GM21717 (cell line): ENCODE measurements at regions not wholly inside any gene's neighbourhood (a gene's known extent, or its start where the extent isn't known, plus 50 kb on each side); places are given as distances from the start of the nearest gene placed in this dataset.
"Not testable (repeated sequence)": the region's sequence is repeated elsewhere in the genome, so short reads cannot be mapped to it uniquely, and the experiment has no call there.

Experiments used
- ATAC-seq: cut with Tn5 transposase; IDR thresholded peaks from one replicate; pipeline ENCODE4 v1.9.1; 2021; ENCODE audit warnings: mild to moderate bottlenecking, moderate library complexity; ENCODE audit not compliant: unreplicated experiment

GRCh38 chr10:36462194-36462593 lies 663.2 kb upstream of the ANKRD30A start:
- ATAC-seq = no peak

- ATAC-seq = not testable (repeated sequence)
These were observed 667.0 kb upstream of the ANKRD30A start for GRCh38 chr10:36458437-36458836.

GRCh38 chr10:36457751-36458150 lies 667.6 kb upstream of the ANKRD30A start:
- ATAC-seq = no peak

GRCh38 chr10:36455526-36456133 lies 669.8 kb upstream of the ANKRD30A start:
- no peak for ATAC-seq

DNA sequence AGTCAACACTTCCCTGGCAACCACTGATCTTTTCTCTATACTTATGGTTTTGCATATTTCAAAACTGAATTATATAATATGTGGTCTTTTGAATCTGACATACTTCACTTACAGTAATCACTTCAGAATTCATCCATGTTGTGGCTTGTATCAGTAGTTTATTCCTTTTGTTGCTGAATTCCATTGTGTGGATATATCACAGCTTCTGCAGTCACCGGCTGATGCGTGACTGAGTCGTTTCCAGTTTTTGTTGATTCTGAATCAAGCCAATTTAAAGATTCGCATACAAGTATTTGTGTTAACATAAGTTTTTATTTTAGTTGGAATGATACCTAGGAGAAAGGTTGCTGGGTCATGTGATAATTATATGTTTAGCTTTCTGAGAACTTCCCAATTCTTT lies 672.5 kb upstream of the ANKRD30A start:
- ATAC-seq = no peak

DNA sequence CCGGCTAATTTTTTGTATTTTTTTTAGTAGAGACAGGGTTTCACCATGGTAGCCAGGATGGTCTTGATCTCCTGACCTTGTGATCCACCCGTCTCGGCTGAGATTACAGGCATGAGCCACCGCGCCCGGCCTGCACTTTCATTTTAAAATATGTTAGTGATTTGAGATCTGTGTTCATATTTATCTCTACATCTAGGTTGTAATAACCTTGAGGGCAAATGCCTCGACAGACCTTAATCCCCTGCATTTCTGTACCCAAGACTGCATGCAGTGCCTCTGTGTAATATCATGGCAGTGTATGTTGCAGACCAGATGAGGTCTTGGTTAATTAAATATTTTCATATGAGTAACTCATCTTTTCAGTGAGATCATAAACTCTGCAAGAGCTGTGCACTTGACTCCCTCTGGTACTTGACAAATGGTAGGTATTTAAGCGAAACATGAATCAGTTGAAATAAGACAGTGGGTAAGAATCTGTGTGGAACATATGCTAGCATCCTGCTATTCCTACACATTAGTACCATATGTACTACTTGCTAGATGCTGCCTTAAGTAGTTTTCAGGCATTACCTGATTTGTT lies 673.9 kb upstream of the ANKRD30A start:
- ATAC-seq = no peak

DNA sequence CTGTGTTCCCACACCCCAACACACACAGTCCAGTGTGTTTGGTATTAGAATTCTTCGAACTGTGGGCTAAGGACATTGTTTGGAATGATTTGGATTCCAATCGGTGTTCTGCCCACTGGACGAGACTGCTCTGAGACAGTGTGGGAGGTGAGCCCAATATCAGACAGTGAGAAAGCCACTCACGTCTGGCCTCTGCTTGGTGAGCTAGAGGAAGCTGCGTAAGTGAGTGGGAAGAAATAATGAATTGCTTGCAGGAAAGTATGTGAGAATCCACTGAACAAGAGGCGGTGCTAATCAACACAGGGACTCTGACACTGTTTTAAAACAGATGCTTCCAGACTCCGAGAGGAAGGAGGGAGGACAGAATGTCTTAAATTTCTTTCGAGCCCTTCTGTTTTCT lies 675.0 kb upstream of the ANKRD30A start:
- ATAC-seq = no peak

DNA sequence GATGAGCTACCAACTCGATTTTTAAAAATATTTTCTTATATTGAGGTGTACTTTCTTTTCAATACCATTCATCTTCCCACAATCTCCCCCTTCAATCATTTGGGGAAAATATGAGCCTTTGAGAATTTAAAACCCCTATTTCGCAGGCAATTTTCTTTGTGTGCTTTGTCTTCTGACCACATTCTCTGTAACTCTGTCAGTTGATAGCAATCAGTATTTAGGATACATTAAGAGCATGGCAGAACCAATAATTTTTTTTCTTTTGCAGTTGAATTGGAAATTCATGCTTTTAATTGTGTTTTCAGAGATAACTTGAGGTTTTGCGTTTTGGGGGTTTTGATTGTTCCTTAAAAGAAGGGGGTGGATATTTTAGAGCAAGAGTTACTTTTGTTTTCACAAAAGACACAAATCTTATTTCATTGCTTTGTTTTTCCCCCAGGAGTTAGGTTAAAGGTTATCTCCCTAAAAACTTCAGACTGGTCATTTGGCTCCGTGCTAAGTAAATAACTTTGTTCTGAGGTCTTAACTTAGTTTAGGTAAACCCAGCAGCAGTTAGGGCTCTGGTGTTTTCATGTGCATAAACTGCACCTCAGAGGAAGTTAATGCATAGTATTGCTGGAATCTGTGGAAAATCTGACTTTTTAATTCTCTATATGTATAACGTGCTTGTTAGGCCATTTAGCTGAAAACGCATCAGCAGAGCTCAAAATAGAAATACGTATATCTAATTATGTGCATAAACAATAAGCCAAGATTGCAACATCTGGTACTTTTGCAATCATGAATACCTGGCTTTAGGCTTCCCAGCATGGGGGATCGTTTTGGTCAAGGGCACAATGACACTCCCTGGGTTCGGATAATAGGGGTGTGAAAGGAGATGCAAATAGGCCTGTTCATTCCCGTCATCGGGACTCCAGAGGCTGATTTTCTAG lies 676.4 kb upstream of the ANKRD30A start:
- no peak for ATAC-seq

GRCh38 chr10:36446881-36447280 lies 678.5 kb upstream of the ANKRD30A start:
- ATAC-seq = no peak

DNA sequence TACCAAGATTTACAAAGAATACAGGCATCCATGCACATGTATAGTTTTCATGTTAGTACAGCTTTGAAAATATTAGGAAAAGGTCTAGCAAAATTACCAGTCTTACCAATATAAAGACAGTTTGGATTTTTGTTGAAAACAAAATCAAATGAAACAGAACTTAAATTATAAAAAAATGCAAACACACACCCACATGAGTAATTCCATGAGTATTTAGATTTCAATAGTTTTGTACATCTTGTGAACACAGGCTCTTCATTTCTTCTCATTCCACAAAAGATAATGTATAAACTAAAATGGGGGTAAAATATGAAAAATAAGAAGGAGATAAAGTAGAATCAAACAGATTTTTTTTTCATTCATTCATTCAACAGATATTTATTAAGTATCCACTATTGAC lies 682.2 kb upstream of the ANKRD30A start:
- no peak for ATAC-seq

GRCh38 chr10:36441557-36441956 lies 683.8 kb upstream of the ANKRD30A start:
- ATAC-seq = no peak

DNA sequence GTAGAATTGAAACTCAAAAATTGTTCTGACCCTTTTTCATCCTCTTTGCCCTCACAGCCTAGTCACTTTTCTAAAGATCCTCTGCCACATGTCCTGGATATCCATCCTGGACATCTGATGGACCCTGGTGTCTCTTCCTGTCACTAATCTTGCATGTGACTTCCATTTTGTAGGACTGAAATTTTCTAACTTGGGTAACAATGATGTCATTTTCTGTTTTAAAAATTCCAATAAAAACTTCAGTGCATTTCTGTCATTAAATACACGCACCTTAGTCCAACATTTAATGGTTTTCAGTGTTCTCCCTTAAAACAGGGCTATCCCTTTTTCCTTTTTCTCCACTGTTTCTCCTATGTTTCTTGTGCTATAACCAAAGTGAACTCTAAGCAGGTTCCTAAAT lies 684.9 kb upstream of the ANKRD30A start:
- ATAC-seq = no peak

- no peak for ATAC-seq
These were observed 688.0 kb upstream of the ANKRD30A start for GRCh38 chr10:36437367-36437766.

- ATAC-seq = no peak
These were observed 696.9 kb upstream of the ANKRD30A start for GRCh38 chr10:36428507-36428906.

GRCh38 chr10:36425131-36425797 lies 700.1 kb upstream of the ANKRD30A start:
- no peak for ATAC-seq

DNA sequence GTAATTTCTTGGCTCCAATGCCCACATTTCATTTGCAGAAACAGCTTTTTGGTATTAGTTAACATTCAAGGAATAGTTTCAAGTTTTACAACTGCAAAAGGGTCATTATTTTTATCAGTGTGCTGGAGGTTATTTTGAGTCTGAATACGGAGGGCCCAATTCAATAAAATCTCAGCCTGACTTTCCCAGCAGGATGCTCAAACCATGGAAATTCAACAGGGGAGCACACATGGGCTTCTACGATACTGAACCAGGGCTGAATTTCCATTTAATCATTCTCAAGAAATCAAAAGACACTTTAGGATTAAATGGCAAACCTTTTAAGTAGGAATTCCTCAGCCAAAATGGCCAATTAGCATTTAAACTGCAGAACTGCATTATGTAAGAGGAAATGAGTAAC lies 700.9 kb upstream of the ANKRD30A start:
- no peak for ATAC-seq

GRCh38 chr10:36423821-36424248 lies 701.6 kb upstream of the ANKRD30A start:
- ATAC-seq = no peak

- ATAC-seq = no peak
These were observed 703.4 kb upstream of the ANKRD30A start for GRCh38 chr10:36421992-36422391.

DNA sequence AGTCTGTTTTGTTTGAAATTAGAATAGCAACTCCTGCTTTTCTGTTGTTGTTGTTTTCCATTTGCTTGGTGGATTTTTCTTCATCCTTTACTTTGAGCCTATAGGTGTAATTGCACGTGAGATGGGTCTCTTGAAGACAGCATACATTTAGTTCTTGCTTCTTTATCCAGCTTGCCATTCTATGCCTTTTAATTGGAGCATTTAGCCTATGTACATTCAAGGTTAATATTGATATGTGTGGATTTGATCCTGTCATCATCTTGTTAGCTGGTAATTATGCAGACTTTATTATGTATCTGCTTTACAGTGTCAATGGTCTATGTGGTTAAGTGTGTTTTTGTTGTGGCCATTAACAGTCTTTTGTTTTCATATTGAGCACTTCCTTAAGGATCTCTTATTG lies 708.9 kb upstream of the ANKRD30A start:
- ATAC-seq = no peak

GRCh38 chr10:36412942-36413341 lies 712.5 kb upstream of the ANKRD30A start:
- ATAC-seq = no peak

- ATAC-seq = not testable (repeated sequence)
These were observed 725.2 kb upstream of the ANKRD30A start for GRCh38 chr10:36400238-36400637.
